ENCODE measurements at regions not wholly inside any gene's neighbourhood (a gene's known extent, or its start where the extent isn't known, plus 50 kb on each side); places are given as distances from the start of the nearest gene placed in this dataset.
"Not testable (repeated sequence)": the region's sequence is repeated elsewhere in the genome, so short reads cannot be mapped to it uniquely, and the experiment has no call there.

DNA sequence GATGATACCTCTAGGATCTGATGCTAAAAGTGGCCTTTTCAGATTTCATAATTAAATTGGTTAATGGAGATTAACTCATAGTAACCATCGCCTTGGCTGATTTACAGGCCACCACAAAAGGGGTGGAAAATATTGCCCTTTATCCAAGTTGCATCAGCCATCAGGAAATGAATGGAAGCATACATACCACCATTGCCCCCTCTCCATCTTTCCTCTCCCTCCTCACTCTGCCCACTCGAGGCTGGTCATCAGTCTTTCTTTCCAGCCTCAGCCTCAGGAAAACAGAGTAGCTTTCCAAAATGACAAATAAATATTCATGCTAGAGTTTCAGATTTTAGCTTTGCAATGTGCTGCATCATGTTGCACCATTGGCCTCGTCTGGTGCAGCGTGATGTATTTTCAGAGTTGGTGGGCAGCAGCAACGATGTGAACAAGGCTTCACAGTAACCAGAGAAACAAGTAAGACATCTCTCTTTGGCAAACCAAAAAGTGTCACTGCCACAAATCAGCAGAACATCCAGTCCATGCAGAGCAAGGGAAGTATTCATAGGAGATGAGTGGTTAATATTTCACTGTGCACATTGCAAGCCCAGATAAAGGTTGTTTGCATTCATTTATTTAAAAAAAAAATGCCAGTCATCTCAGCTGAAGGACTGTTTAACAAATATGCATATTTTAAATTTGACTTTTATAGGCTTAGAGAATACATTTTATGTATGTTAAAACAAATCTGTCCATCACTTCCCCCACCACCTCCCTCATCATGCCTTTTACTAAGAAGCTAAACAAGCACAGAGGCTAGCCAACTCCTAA, 136.7 kb upstream of the FAT3 start:
- H3K27me3 Mint-ChIP-seq (ENCODE audit: low read depth), result no peaks in the 10 kb centered on the region
- H3K36me3 Mint-ChIP-seq (ENCODE audit: low read depth), result no peaks in the 10 kb centered on the region
- H3K4me3 Mint-ChIP-seq, result no peak overlapping the region
- H3K27ac Mint-ChIP-seq, result no peak overlapping the region
- H3K4me1 Mint-ChIP-seq (ENCODE audit: low read depth), result no peaks in the 10 kb centered on the region
- H3K9me3 Mint-ChIP-seq, result peaks cover 11% of the 10 kb centered on the region

DNA sequence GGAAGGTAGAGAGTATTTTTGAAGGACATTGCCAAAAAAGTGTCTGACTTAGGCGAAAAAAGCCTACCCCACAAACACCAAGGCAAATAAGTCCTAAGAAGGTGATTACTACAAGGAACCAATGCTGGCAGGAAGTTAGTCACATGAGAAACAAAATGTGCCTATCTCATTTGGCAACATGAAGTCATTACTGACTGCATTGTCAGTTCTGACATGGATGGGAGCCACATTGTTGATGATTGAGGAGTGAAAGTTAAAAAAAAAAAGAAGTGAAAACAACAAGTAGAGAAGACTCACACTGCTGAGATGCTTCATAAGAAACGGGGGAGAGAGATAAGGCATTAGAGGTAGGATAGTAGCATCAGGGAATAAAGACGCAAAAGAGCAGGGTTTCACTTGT, 141.5 kb upstream of the FAT3 start:
- Mint-ChIP-seq H3K4me3 (no peak overlapping the region), H3K4me1 (ENCODE audit: low read depth) (no peaks in the 10 kb centered on the region), H3K27ac (no peak overlapping the region), H3K27me3 (ENCODE audit: low read depth) (no peaks in the 10 kb centered on the region), H3K9me3 (peaks cover 19% of the 10 kb centered on the region), H3K36me3 (ENCODE audit: low read depth) (no peaks in the 10 kb centered on the region)

DNA sequence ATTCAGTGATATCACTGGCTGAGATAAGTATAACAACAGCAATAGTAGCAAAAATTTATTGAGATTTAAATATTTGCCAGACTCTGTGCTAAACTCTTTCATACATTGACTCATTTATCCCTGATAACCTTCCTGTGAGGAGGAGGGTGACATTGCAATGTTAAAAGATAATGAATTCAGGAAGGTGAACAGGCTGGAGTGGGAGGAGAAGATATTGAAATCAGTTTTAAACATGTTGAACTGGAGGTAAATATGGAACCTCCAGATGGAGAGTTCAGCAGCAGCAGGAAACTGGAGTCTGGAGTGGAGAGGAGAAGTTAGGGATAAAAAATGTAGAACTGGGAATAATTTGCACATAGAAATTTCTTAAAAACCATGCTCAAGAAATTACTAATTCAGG, 142.0 kb upstream of the FAT3 start:
- no peak overlapping the region for H3K4me3 Mint-ChIP-seq
- no peaks in the 10 kb centered on the region for H3K27me3 Mint-ChIP-seq (ENCODE audit: low read depth)
- H3K27ac Mint-ChIP-seq, result no peak overlapping the region
- H3K4me1 Mint-ChIP-seq (ENCODE audit: low read depth), result no peaks in the 10 kb centered on the region
- H3K36me3 Mint-ChIP-seq (ENCODE audit: low read depth), result no peaks in the 10 kb centered on the region
- peaks cover 19% of the 10 kb centered on the region for H3K9me3 Mint-ChIP-seq

DNA sequence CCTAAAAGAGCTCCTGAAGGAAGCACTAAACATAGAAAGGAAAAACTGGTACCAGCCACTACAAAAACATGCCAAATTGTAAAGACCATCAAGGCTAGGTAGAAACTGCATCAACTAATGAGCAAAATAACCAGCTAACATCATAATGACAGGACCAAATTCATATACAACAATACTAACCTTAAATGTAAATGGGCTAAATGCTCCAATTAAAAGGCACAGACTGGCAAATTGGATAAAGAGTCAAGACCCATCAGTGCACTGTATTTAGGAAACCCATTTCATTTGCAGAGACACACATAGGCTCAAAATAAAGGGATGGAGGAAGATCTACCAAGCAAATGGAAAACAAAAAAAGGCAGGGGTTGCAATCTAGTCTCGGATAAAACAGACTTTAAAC, 150.1 kb upstream of the FAT3 start:
- H3K36me3 Mint-ChIP-seq (ENCODE audit: low read depth); H3K27ac Mint-ChIP-seq; H3K4me1 Mint-ChIP-seq (ENCODE audit: low read depth); H3K4me3 Mint-ChIP-seq; H3K27me3 Mint-ChIP-seq (ENCODE audit: low read depth): not testable (repeated sequence)
- H3K9me3 Mint-ChIP-seq, result peaks cover 17% of the 10 kb centered on the region

DNA sequence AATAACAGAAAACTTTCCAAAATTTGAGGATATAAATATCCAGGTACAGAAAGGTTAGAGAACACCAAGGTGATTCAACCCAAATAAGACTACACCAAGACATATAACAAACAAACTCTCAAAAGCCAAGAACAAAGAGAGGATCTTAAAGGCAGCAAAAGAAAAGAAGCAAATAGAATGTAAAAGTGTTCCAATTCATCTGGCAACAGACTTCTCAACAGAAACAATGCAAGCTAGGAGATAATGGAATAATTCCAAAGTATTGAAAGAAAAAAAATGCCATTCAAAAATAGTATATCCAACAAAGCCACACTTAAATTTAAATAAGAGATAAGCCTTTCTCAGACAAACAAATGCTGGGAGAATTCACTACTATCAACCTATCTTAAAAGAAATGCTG, 153.0 kb upstream of the FAT3 start:
- H3K27me3 Mint-ChIP-seq (ENCODE audit: low read depth), result no peaks in the 10 kb centered on the region
- no peaks in the 10 kb centered on the region for H3K36me3 Mint-ChIP-seq (ENCODE audit: low read depth)
- H3K4me3 Mint-ChIP-seq, result no peak overlapping the region
- H3K4me1 Mint-ChIP-seq (ENCODE audit: low read depth), result no peaks in the 10 kb centered on the region
- H3K27ac Mint-ChIP-seq, result no peak overlapping the region
- H3K9me3 Mint-ChIP-seq, result peaks cover 12% of the 10 kb centered on the region

DNA sequence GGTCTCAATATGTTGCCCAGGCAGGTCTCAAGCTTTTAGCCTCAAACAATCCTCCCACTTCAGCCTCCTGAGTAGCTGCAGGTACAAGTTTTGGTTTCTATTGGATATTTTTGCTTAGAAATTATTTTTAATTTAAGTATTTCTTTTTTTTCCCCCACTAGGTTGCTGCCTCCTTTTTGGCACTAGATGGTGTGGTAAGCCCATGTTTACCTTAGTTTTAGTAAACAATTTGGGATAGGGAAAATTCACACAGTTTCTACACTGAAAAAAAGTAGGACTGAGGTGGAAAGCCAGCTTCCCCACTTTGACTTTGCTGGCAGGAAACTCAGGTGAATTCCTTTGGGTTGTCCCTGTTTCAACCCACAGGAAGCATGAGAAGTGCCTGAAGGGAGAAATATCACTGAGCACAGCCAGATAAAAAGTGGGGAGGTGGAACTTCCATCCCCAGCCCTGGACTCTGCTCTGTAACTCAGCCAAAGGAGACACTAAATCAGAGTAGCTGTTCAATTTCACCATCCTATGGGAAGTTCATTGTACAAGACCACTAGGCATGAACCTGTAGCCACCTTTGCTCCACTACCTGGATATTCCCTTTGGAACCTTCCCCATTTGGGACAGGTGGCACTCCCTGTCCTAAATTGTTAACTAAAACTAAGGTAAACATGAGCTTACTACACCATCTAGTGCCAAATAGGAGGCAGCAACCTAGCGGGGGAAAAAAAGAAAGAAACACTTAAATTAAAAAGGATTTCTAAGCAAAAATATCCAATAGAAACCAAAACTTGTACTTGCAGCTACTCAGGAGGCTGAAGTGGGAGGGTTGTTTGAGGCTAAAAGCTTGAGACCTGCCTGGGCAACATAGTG, 154.4 kb upstream of the FAT3 start:
- Mint-ChIP-seq H3K36me3 (ENCODE audit: low read depth) (no peaks in the 10 kb centered on the region), H3K27me3 (ENCODE audit: low read depth) (no peaks in the 10 kb centered on the region), H3K27ac (no peak overlapping the region), H3K4me3 (no peak overlapping the region), H3K9me3 (peaks cover 12% of the 10 kb centered on the region), H3K4me1 (ENCODE audit: low read depth) (no peaks in the 10 kb centered on the region)

DNA sequence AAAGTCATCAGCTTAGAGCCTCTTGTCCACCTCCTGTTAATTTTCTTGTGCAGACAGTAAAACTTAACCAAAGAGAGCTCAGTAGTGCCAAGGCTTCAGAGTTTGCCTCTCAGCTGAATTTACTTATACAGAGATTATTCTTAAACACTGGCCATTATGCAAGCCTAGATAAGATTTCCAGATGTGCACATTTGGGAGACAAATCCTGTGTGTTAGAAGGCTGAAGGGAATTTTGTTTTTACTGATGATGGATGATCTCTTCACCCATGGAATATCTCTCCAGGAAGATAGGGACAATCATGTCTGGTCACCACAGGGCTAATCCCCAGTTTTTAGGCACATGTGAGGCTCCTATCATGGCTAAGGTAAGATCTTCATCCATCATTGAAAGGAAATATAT, 157.6 kb upstream of the FAT3 start:
- H3K4me1 Mint-ChIP-seq (ENCODE audit: low read depth), result no peaks in the 10 kb centered on the region
- H3K9me3 Mint-ChIP-seq, result peaks cover 8% of the 10 kb centered on the region
- no peak overlapping the region for H3K4me3 Mint-ChIP-seq
- H3K36me3 Mint-ChIP-seq (ENCODE audit: low read depth), result no peaks in the 10 kb centered on the region
- H3K27me3 Mint-ChIP-seq (ENCODE audit: low read depth), result no peaks in the 10 kb centered on the region
- no peak overlapping the region for H3K27ac Mint-ChIP-seq

DNA sequence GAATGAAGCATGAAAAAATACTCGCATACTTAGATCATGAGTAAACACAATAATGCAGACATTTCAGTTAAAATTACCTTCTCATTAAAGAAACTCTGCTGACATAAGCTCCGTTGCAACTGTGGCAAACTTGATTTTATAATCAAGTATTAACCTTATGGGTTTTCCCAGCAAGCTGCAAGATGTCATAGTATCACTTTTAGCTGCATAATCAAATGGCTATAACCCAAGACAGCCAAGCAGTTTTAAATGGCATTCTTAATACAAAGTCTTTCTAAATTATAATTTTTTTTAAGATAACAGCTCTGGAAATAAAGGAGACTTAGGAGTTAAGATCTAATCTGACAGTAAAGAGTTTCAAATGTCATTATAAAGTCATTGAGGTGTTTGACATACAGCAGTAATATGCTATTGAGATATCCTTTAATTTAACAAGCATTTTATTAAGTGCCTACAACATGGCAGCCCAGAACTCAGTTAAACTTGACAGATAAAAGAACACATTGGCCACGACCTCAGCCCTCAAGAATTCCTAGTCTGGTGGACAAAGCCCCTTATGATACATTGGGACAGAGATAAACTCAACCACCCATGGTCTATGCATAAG, 163.1 kb upstream of the FAT3 start:
- Mint-ChIP-seq H3K27ac (no peak overlapping the region), H3K4me1 (ENCODE audit: low read depth) (no peaks in the 10 kb centered on the region), H3K27me3 (ENCODE audit: low read depth) (no peaks in the 10 kb centered on the region), H3K9me3 (no peaks in the 10 kb centered on the region), H3K4me3 (no peak overlapping the region), H3K36me3 (ENCODE audit: low read depth) (no peaks in the 10 kb centered on the region)

DNA sequence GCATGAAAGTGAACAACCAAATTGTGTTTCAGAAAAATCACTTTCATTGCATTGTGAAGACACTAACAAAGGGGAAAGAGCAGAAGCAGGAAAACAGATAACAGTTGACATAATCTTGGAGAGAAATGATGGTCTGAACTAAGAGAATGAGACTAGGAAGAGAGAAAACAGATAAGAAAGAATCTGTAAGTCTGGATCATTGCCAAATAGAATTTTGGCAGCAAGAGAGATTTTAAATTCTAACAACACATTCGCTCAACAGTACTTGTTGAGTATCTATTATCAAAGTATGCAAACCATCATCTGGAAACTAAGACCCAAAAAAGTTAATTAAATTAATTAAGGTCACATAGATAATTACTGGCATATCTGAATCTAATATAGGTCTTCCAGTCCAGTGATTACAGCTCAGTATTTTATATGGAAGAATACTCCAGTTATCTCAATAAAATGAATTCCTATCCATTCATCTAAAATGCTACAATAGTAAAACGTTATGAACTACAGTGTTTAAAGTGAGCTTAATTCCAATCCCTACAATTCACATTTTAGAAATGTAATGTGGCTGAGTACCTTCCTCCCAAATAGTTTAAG, 166.7 kb upstream of the FAT3 start:
- no peaks in the 10 kb centered on the region for H3K36me3 Mint-ChIP-seq (ENCODE audit: low read depth)
- no peaks in the 10 kb centered on the region for H3K27me3 Mint-ChIP-seq (ENCODE audit: low read depth)
- H3K4me1 Mint-ChIP-seq (ENCODE audit: low read depth), result no peaks in the 10 kb centered on the region
- H3K27ac Mint-ChIP-seq, result no peak overlapping the region
- no peak overlapping the region for H3K4me3 Mint-ChIP-seq
- peaks cover 3% of the 10 kb centered on the region for H3K9me3 Mint-ChIP-seq

DNA sequence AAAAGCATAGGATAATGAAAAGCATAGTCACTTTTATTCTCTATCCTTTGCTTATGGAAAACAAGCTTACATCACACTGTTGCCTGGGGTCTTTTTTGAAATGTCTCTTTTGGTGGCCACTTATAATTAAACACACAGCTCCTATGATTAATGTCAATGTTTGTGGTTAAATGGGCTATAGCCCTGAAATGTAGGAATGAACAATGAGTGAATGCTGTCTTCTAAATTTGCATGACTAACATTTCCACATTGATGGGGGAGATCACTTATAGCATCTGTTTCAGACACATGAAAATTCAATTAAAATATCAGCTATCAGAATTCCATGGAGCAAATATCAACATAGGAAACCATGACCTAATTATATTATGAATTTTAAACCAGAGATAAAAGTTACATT, 171.4 kb upstream of the FAT3 start:
- Mint-ChIP-seq H3K4me1 (ENCODE audit: low read depth) (no peaks in the 10 kb centered on the region), H3K27ac (no peak overlapping the region), H3K36me3 (ENCODE audit: low read depth) (no peaks in the 10 kb centered on the region), H3K9me3 (peaks cover 3% of the 10 kb centered on the region), H3K27me3 (ENCODE audit: low read depth) (no peaks in the 10 kb centered on the region), H3K4me3 (no peak overlapping the region)

DNA sequence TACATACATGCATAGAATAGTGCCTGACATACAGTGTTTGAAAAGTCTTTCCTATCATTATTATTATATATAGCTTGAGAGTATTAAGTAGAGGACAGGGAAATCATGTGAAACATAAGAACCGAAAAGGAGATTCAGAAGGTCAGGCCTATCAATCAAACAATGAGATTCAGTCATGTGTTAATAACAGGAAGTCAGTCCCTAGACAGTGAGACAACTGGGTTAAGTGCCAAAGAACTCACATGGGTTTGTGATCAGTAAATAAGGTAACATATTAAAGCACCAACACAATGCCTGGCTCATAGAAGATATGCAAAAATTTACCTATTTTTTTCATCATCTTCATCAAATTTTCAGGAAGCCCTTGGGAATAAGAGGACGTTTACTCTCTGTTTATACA, 174.3 kb upstream of the FAT3 start:
- no peaks in the 10 kb centered on the region for H3K27me3 Mint-ChIP-seq (ENCODE audit: low read depth)
- no peak overlapping the region for H3K4me3 Mint-ChIP-seq
- H3K4me1 Mint-ChIP-seq (ENCODE audit: low read depth), result no peaks in the 10 kb centered on the region
- H3K36me3 Mint-ChIP-seq (ENCODE audit: low read depth), result no peaks in the 10 kb centered on the region
- H3K9me3 Mint-ChIP-seq, result no peaks in the 10 kb centered on the region
- H3K27ac Mint-ChIP-seq, result no peak overlapping the region

DNA sequence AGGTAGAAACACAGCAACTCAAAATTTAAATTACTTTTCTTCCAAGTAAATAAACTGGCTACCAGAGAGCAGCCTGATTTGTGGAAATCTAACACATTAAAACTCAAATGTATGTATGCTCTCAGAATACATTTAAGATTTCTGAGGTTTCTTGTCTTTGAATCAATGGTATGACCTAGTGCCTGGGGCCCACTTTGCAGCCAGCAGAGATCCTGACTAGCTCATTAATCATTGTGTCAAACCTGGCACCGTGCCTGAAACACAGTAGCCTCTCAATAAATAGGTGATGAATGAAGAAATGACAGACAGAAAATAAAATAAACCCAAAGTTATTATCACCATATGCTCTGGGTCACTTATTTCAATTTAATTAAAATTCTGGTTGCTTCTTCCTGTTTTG, 176.2 kb upstream of the FAT3 start:
- H3K36me3 Mint-ChIP-seq (ENCODE audit: low read depth), result no peaks in the 10 kb centered on the region
- H3K27ac Mint-ChIP-seq, result no peak overlapping the region
- H3K4me3 Mint-ChIP-seq, result no peak overlapping the region
- peaks cover 3% of the 10 kb centered on the region for H3K9me3 Mint-ChIP-seq
- H3K27me3 Mint-ChIP-seq (ENCODE audit: low read depth), result no peaks in the 10 kb centered on the region
- no peaks in the 10 kb centered on the region for H3K4me1 Mint-ChIP-seq (ENCODE audit: low read depth)

DNA sequence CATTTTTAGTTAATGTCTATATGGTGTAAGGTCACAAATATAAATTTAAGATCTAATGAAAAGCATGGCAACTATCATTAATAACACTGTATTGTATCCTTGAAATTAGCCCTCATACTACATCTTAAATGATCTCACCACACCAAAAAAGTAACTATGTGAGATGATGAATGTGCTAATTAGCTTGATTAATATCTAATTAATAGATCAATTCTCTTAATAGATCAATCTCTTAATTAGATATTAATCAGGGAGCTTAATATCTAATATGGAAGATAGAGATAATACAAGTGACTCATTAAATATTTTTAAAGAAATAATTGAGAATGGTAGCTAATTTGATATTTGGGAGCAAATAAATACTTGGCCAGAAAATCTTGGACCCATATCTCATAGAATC, 178.5 kb upstream of the FAT3 start:
- peaks cover 3% of the 10 kb centered on the region for H3K9me3 Mint-ChIP-seq
- no peak overlapping the region for H3K4me3 Mint-ChIP-seq
- H3K27ac Mint-ChIP-seq, result no peak overlapping the region
- H3K36me3 Mint-ChIP-seq (ENCODE audit: low read depth), result no peaks in the 10 kb centered on the region
- H3K27me3 Mint-ChIP-seq (ENCODE audit: low read depth), result no peaks in the 10 kb centered on the region
- no peaks in the 10 kb centered on the region for H3K4me1 Mint-ChIP-seq (ENCODE audit: low read depth)

DNA sequence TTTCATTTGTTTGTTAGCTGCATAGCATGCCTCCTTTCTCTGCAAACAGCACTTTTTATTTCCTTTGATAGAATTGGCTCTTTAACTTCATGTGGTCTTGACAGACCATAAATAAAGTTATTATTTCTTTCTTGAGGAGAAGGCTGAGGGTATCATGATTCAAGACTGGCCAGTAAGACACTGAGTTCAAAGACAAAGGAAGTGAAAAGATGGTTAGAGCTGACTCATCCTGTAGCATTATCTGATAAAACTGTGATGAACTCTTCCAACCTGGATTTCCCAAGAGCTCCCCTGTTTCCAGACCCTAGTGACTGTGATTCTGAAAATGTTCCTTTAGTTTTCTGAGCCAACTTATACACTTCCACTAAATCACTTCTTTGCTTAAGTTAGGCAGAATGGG, 179.3 kb upstream of the FAT3 start:
- Mint-ChIP-seq H3K36me3 (ENCODE audit: low read depth) (no peaks in the 10 kb centered on the region), H3K9me3 (peaks cover 3% of the 10 kb centered on the region), H3K4me1 (ENCODE audit: low read depth) (no peaks in the 10 kb centered on the region), H3K4me3 (no peak overlapping the region), H3K27ac (no peak overlapping the region), H3K27me3 (ENCODE audit: low read depth) (no peaks in the 10 kb centered on the region)

Data from T-helper 1 cell treated with Interleukin-12 subunit alpha and Interleukin-12 subunit beta and Interleukin-4 antibody, amounts not matched to agents 30 μg/mL and 1 μg/mL, for 36 hours (primary cell).